ENCODE measurements at regions not wholly inside any gene's neighbourhood (a gene's known extent, or its start where the extent isn't known, plus 50 kb on each side); places are given as distances from the start of the nearest gene placed in this dataset.

DNA sequence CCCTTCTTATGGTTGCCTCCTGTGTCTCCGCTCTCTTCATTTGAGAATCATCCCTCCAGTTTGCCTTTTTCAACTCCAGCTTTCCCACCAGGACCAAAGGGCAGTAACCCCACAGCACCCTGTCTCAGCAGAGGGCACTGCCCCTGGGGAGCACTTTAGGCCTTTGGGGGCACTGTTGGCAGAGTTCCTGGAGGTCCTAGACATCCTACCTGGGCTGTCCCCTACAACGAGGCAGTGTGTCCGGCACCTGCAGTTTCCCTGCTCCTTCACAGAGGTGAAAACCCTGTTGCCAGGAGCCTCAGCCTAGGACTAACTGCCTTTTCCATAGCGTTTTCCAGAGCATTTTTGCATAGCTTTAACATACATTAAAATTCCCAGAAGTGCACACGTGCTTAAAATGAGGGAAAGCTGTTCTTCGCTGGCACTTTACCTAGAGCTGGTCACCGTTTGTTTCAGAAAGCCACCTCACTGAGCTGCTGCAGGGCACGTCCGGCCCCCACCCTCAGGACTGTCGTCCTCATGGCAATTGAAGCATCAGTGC, 234.9 kb downstream of the TEX29 start:
- in situ Hi-C loops (cut with MboI; ENCODE audit: low pct_unique_long_range_greater_than_20kb, low sequenced_read_pairs, unreplicated experiment), result no loop called here
- no peak for DNase-seq (ENCODE audit: low spot score)
- no peak for TF ChIP-seq CTCF (IDR thresholded peaks at IDR 0.05; ENCODE audit: extremely low read depth, insufficient read depth, missing control alignments)

GRCh38 chr13:111555903-111556302, 235.5 kb downstream of the TEX29 start:
- TF ChIP-seq CTCF (IDR thresholded peaks at IDR 0.05; ENCODE audit: extremely low read depth, insufficient read depth, missing control alignments), result no peak
- in situ Hi-C loops (cut with MboI; ENCODE audit: low pct_unique_long_range_greater_than_20kb, low sequenced_read_pairs, unreplicated experiment), result no loop called here
- DNase-seq (ENCODE audit: low spot score), result no peak

DNA sequence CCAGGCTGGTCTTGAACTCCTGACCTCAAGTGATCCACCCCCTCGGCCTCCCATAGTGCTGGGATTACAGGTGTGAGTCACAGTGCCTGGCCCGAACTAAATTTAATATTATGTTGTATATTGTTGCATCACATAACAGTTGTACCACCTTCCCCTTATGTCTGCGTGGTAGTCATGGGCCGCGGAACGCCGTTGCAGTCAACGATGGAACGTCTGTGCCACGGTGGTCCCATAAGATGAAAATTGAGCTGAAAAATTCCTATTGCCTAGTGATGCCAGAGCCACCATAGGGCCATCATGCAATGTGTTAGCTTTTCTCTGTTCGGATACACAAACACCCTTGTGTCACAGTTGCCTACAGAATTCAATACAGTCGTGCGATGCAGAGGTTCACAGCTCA, 236.1 kb downstream of the TEX29 start:
- TF ChIP-seq CTCF (IDR thresholded peaks at IDR 0.05; ENCODE audit: extremely low read depth, insufficient read depth, missing control alignments), result no peak
- in situ Hi-C loops (cut with MboI; ENCODE audit: low pct_unique_long_range_greater_than_20kb, low sequenced_read_pairs, unreplicated experiment), result no loop called here
- no peak for DNase-seq (ENCODE audit: low spot score)

- in situ Hi-C loops (cut with MboI; ENCODE audit: low pct_unique_long_range_greater_than_20kb, low sequenced_read_pairs, unreplicated experiment), result no loop called here
Measured at GRCh38 chr13:111557921-111558699, 237.7 kb downstream of the TEX29 start.

GRCh38 chr13:111558700-111559088, 238.3 kb downstream of the TEX29 start:
- in situ Hi-C loops (cut with MboI; ENCODE audit: low pct_unique_long_range_greater_than_20kb, low sequenced_read_pairs, unreplicated experiment), result no loop called here
- no peak for DNase-seq (ENCODE audit: low spot score)

More at GRCh38 chr13:111557921-111558699, 237.7 kb downstream of the TEX29 start:
- TF ChIP-seq CTCF (IDR thresholded peaks at IDR 0.05; ENCODE audit: extremely low read depth, insufficient read depth, missing control alignments), result no peak
- DNase-seq (ENCODE audit: low spot score), result no peak

More at GRCh38 chr13:111558700-111559088, 238.3 kb downstream of the TEX29 start:
- TF ChIP-seq CTCF (IDR thresholded peaks at IDR 0.05; ENCODE audit: extremely low read depth, insufficient read depth, missing control alignments), result no peak
